HEK293 (cell line): ENCODE measurements at regions not wholly inside any gene's neighbourhood (a gene's known extent, or its start where the extent isn't known, plus 50 kb on each side); places are given as distances from the start of the nearest gene placed in this dataset.

ENCODE experiments used
- CTCF ChIA-PET: fragments of 350-600 bp; formaldehyde crosslinking; extraction: SDS; loops from one replicate; lab custom pipeline; 2021; ENCODE audit warnings: antibody characterized with exemption; lab: Yijun Ruan, JAX
- POLR2A ChIA-PET: fragments of 300-600 bp; formaldehyde crosslinking; extraction: SDS; loops from one replicate; lab custom pipeline; 2020; ENCODE audit warnings: antibody characterized with exemption, inconsistent platforms; lab: Yijun Ruan, JAX
- H3K27ac ChIP-seq: fragments of 200-500 bp; sonication (Bioruptor generic); 2 replicates; pipeline ENCODE4 v1.5.1; 2014; ENCODE audit warnings: low read depth, low read length, control low read depth, inconsistent platforms; ENCODE audit errors: extremely low read depth
- H3K36me3 ChIP-seq, 2 experiments: fragments of 200-500 bp in 1 of 2; sonication (Bioruptor generic) in 1 of 2; 1 replicate in 1 of 2; 2 replicates in 1 of 2; pipeline ENCODE4 v1.5.1; 2014 to 2017; ENCODE audit warnings: inconsistent platforms in 2 of 2, low read length in 2 of 2; ENCODE audit not compliant: control insufficient read depth in 2 of 2, insufficient read depth in 1 of 2
- H3K4me1 ChIP-seq: fragments of 200-500 bp; sonication (Bioruptor generic); 2 replicates; pipeline ENCODE4 v1.5.1; 2014; ENCODE audit warnings: mild to moderate bottlenecking, low read length, inconsistent platforms; ENCODE audit not compliant: control insufficient read depth, insufficient read depth
- H3K4me3 ChIP-seq: 2 replicates; pipeline ENCODE4 v1.5.1; 2011; ENCODE audit warnings: low read depth, mild to moderate bottlenecking, control low read depth, low read length, moderate library complexity
- H3K9me3 ChIP-seq: fragments of 200-500 bp; sonication (Bioruptor generic); 2 replicates; pipeline ENCODE4 v1.5.1; 2014; ENCODE audit warnings: low read depth, low read length, inconsistent platforms; ENCODE audit not compliant: control insufficient read depth, insufficient read depth
- FEZF1 ChIP-seq: fragments of 450-650 bp; formaldehyde crosslinking; IDR thresholded peaks from 2 replicates; pipeline ENCODE4 v1.5.1; 2016; ENCODE audit warnings: missing biosample characterization, missing genetic modification characterization
- GLI4 ChIP-seq: fragments of 450-650 bp; formaldehyde crosslinking; IDR thresholded peaks from 2 replicates; pipeline ENCODE4 v1.5.1; 2016; ENCODE audit warnings: missing biosample characterization, missing genetic modification characterization
- KLF9 ChIP-seq: fragments of 450-650 bp; formaldehyde crosslinking; IDR thresholded peaks from 2 replicates; pipeline ENCODE4 v1.5.1; 2016; ENCODE audit warnings: missing biosample characterization, missing genetic modification characterization, low read depth
- TCF7L2 ChIP-seq: IDR thresholded peaks from 2 replicates; pipeline ENCODE4 v1.6.1; 2011; ENCODE audit warnings: low read depth, mild to moderate bottlenecking, inconsistent platforms, low read length, moderate library complexity, borderline replicate concordance
- ZBTB7A ChIP-seq: fragments of 450-650 bp; formaldehyde crosslinking; IDR thresholded peaks from 2 replicates; pipeline ENCODE4 v1.5.1; 2016; ENCODE audit warnings: low read depth, missing biosample characterization, missing genetic modification characterization
- ZIC2 ChIP-seq: fragments of 450-650 bp; formaldehyde crosslinking; IDR thresholded peaks from 2 replicates; pipeline ENCODE4 v1.5.1; 2016; ENCODE audit warnings: missing biosample characterization, missing genetic modification characterization
- ZNF121 ChIP-seq: fragments of 450-650 bp; formaldehyde crosslinking; IDR thresholded peaks from 2 replicates; pipeline ENCODE4 v1.5.1; 2016; ENCODE audit warnings: missing biosample characterization, missing genetic modification characterization
- ZNF292 ChIP-seq: fragments of 450-650 bp; formaldehyde crosslinking; IDR thresholded peaks from 2 replicates; pipeline ENCODE4 v1.5.1; 2016; ENCODE audit warnings: low read depth, missing biosample characterization, missing genetic modification characterization, borderline replicate concordance
- ZNF560 ChIP-seq: fragments of 450-650 bp; formaldehyde crosslinking; IDR thresholded peaks from 2 replicates; pipeline ENCODE4 v1.5.1; 2017; ENCODE audit warnings: missing biosample characterization, missing genetic modification characterization, borderline replicate concordance
- ZNF664 ChIP-seq: fragments of 450-650 bp; formaldehyde crosslinking; IDR thresholded peaks from 2 replicates; pipeline ENCODE4 v1.5.1; 2016; ENCODE audit warnings: missing biosample characterization, missing genetic modification characterization
- ZNF670 ChIP-seq: fragments of 450-650 bp; formaldehyde crosslinking; IDR thresholded peaks from 2 replicates; pipeline ENCODE4 v1.5.1; 2016; ENCODE audit warnings: missing biosample characterization, missing genetic modification characterization, low read depth
- ZNF701 ChIP-seq: fragments of 450-650 bp; formaldehyde crosslinking; IDR thresholded peaks from 2 replicates; pipeline ENCODE4 v1.5.1; 2016; ENCODE audit warnings: missing biosample characterization, missing genetic modification characterization
- ZNF830 ChIP-seq: fragments of 450-650 bp; IDR thresholded peaks from 2 replicates; pipeline ENCODE4 v1.5.0; 2018; ENCODE audit warnings: missing biosample characterization, missing genetic modification characterization, low read depth, mild to moderate bottlenecking, moderate library complexity
- ZNF837 ChIP-seq: fragments of 450-650 bp; formaldehyde crosslinking; IDR thresholded peaks from 2 replicates; pipeline ENCODE4 v1.5.1; 2016; ENCODE audit warnings: missing biosample characterization, missing genetic modification characterization
- ZSCAN16 ChIP-seq: fragments of 450-650 bp; formaldehyde crosslinking; IDR thresholded peaks from 2 replicates; pipeline ENCODE4 v1.5.1; 2016; ENCODE audit warnings: missing biosample characterization, missing genetic modification characterization
- TF ChIP-seq, protein P1 (sequence below): fragments of 450-650 bp; formaldehyde crosslinking; IDR thresholded peaks from 2 replicates; pipeline ENCODE4 v1.5.1; 2017; ENCODE audit warnings: missing biosample characterization, missing genetic modification characterization
- TF ChIP-seq, protein P2 (sequence below): fragments of 450-650 bp; formaldehyde crosslinking; IDR thresholded peaks from 2 replicates; pipeline ENCODE4 v1.5.1; 2016; ENCODE audit warnings: missing biosample characterization, missing genetic modification characterization, low read depth
- TF ChIP-seq, protein P3 (sequence below): fragments of 450-650 bp; formaldehyde crosslinking; conservative IDR thresholded peaks from 2 replicates; pipeline ENCODE4 v1.5.1; 2016; ENCODE audit warnings: low read depth, missing biosample characterization, missing genetic modification characterization
- TF ChIP-seq, protein P4 (sequence below): fragments of 450-650 bp; formaldehyde crosslinking; IDR thresholded peaks from 2 replicates; pipeline ENCODE4 v1.5.1; 2017; ENCODE audit warnings: missing biosample characterization, missing genetic modification characterization
- TF ChIP-seq, protein P5 (sequence below): fragments of 450-650 bp; formaldehyde crosslinking; IDR thresholded peaks from 2 replicates; pipeline ENCODE4 v1.5.1; 2016; ENCODE audit warnings: missing biosample characterization, missing genetic modification characterization

DNA sequence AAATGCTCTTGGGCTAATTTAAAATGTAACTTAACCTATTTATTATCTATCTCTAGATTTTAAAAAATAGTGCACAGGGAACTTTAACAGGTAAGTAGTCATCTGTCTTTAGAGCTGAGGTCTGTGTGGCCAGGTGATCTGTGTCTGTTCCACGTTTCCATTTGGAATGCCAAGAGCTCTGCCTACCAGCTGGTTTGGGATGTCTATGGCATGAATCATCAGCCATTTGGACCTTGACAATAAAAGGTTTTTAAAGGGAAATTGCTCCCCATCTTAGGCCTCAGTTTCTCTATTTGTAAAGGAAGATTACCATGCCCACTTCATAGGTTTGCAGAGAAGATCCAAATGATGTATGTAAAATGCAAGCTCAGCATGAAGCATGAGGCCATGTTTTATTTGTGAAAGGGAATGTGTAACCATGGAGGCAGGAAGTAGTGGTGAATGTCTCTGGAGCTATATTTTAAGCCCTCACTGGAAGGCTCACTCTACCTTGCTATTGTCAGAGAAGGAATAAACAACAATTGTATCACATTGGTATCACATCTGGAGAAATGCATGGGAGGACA is 548.1 kb upstream of the LMCD1 start (continued):
- no peak for TF ChIP-seq ZNF670 (tag by site-specific recombination)
- TF ChIP-seq, protein P1, sequence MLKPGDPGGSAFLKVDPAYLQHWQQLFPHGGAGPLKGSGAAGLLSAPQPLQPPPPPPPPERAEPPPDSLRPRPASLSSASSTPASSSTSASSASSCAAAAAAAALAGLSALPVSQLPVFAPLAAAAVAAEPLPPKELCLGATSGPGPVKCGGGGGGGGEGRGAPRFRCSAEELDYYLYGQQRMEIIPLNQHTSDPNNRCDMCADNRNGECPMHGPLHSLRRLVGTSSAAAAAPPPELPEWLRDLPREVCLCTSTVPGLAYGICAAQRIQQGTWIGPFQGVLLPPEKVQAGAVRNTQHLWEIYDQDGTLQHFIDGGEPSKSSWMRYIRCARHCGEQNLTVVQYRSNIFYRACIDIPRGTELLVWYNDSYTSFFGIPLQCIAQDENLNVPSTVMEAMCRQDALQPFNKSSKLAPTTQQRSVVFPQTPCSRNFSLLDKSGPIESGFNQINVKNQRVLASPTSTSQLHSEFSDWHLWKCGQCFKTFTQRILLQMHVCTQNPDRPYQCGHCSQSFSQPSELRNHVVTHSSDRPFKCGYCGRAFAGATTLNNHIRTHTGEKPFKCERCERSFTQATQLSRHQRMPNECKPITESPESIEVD (tag by site-specific recombination): no peak
- no peak for TF ChIP-seq ZNF837 (tag by site-specific recombination)
- TF ChIP-seq ZIC2 (tag by site-specific recombination): no peak
- TF ChIP-seq, all 188 proteins: peak for 0

DNA sequence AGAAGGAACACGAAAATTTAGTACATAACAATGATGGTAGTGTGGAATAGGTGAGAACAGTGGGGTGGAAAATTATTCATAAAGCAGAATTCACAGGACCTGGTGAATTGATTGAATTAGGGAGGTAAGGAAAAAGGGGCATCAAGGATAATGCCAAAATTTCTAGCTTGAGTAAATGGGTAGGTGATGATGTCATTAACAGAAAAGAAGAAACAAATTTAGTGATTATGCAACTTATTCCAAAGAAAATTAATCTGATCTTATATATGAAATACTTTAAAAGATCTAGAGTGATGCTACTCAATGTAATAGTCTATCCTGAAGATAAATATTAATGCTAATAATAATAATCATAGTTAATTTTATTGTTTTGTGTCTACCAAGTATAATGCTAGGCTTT is 544.6 kb upstream of the LMCD1 start:
- POLR2A ChIA-PET: no interaction called here
- TF ChIP-seq, protein P2, sequence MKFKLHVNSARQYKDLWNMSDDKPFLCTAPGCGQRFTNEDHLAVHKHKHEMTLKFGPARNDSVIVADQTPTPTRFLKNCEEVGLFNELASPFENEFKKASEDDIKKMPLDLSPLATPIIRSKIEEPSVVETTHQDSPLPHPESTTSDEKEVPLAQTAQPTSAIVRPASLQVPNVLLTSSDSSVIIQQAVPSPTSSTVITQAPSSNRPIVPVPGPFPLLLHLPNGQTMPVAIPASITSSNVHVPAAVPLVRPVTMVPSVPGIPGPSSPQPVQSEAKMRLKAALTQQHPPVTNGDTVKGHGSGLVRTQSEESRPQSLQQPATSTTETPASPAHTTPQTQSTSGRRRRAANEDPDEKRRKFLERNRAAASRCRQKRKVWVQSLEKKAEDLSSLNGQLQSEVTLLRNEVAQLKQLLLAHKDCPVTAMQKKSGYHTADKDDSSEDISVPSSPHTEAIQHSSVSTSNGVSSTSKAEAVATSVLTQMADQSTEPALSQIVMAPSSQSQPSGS (tag by site-specific recombination): peak; percentile 51; the same call in 1 of the 2 replicates
- no peak for TF ChIP-seq ZNF121 (tag by site-specific recombination)
- TF ChIP-seq, all 188 proteins: peak for 1
- Histone ChIP-seq H3K27ac (no peak overlapping the region), H3K36me3 (no peaks in the 10 kb centered on the region), H3K4me3 (no peak overlapping the region), H3K9me3 (no peaks in the 10 kb centered on the region), H3K4me1 (no peaks in the 10 kb centered on the region)
- CTCF ChIA-PET: interaction anchor here (0.6 to 1.1 kb wide), 3 partner anchors 11 to 283 kb away, joined by 3 read pairs; no protein-coding TSS in a partner anchor

DNA sequence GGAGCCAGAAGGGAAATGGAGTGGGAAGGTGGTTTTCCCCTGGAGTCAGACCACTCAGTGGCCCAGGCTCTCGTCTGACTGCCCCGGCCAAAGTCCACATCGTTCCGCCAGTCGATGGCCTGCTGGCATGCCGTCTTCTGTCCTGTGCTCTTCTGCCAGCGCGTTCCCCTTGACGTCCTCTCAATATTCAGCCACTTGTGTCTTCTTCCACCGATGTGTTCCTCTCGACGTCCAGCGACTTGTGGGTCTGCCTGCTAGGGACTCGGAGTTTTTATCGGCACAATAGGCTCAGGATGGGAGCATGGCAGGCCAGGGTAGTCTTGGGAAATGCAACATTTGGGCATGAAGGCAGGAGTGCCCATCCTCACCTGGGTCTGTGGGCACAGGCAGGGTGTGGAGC is 542.5 kb upstream of the LMCD1 start:
- no peak overlapping the region for H3K27ac ChIP-seq
- TF ChIP-seq ZNF701 (tag by site-specific recombination) (no peak), FEZF1 (tag by site-specific recombination) (no peak), GLI4 (tag by site-specific recombination) (no peak), ZNF560 (tag by site-specific recombination) (no peak), ZNF292 (tag by site-specific recombination) (no peak)
- TF ChIP-seq, protein P3, sequence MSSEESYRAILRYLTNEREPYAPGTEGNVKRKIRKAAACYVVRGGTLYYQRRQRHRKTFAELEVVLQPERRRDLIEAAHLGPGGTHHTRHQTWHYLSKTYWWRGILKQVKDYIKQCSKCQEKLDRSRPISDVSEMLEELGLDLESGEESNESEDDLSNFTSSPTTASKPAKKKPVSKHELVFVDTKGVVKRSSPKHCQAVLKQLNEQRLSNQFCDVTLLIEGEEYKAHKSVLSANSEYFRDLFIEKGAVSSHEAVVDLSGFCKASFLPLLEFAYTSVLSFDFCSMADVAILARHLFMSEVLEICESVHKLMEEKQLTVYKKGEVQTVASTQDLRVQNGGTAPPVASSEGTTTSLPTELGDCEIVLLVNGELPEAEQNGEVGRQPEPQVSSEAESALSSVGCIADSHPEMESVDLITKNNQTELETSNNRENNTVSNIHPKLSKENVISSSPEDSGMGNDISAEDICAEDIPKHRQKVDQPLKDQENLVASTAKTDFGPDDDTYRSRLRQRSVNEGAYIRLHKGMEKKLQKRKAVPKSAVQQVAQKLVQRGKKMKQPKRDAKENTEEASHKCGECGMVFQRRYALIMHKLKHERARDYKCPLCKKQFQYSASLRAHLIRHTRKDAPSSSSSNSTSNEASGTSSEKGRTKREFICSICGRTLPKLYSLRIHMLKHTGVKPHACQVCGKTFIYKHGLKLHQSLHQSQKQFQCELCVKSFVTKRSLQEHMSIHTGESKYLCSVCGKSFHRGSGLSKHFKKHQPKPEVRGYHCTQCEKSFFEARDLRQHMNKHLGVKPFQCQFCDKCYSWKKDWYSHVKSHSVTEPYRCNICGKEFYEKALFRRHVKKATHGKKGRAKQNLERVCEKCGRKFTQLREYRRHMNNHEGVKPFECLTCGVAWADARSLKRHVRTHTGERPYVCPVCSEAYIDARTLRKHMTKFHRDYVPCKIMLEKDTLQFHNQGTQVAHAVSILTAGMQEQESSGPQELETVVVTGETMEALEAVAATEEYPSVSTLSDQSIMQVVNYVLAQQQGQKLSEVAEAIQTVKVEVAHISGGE (tag by site-specific recombination): no peak
- TF ChIP-seq, all 188 proteins: peak for 0
- POLR2A ChIA-PET: no interaction called here
- CTCF ChIA-PET: interaction anchor here (0.6 kb wide), 1 partner anchor 45 kb away, joined by 5 read pairs; no protein-coding TSS in a partner anchor
- H3K9me3 ChIP-seq: no peaks in the 10 kb centered on the region
- H3K36me3 ChIP-seq: no peaks in the 10 kb centered on the region
- no peak overlapping the region for H3K4me3 ChIP-seq
- H3K4me1 ChIP-seq: no peaks in the 10 kb centered on the region

DNA sequence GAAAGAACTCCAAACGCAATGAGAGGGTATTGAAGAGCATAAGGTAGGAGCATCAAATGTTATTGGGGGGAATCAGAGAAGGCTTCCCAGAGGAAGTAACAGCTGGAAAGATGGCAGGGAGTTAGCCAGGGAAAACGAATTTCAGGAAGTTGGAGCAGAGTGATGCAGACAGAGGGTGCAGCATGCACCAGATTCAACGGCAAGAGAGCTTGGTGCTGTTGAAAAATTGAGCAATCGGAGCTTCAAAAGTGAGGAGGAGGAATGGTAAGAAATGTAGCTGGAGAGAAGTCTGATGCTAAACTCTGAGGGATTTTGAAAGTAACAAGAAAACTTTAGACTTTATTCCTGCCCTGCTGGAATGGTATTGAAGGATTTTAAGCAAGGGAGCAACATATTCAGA is 541.0 kb upstream of the LMCD1 start:
- Histone ChIP-seq H3K36me3 (no peaks in the 10 kb centered on the region), H3K4me3 (no peak overlapping the region), H3K4me1 (no peaks in the 10 kb centered on the region), H3K9me3 (no peaks in the 10 kb centered on the region), H3K27ac (no peak overlapping the region)
- ChIA-PET POLR2A (no interaction called here), CTCF (interaction anchor here (0.7 kb wide), 1 partner anchor 20 kb away, joined by 3 read pairs; no protein-coding TSS in a partner anchor)
- no peak for TF ChIP-seq TCF7L2
- TF ChIP-seq ZNF830 (tag by site-specific recombination): no peak
- TF ChIP-seq, protein P4, sequence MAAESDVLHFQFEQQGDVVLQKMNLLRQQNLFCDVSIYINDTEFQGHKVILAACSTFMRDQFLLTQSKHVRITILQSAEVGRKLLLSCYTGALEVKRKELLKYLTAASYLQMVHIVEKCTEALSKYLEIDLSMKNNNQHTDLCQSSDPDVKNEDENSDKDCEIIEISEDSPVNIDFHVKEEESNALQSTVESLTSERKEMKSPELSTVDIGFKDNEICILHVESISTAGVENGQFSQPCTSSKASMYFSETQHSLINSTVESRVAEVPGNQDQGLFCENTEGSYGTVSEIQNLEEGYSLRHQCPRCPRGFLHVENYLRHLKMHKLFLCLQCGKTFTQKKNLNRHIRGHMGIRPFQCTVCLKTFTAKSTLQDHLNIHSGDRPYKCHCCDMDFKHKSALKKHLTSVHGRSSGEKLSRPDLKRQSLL (tag by site-specific recombination): no peak
- TF ChIP-seq ZSCAN16 (tag by site-specific recombination): no peak
- TF ChIP-seq ZNF664: no peak
- TF ChIP-seq, protein P5, sequence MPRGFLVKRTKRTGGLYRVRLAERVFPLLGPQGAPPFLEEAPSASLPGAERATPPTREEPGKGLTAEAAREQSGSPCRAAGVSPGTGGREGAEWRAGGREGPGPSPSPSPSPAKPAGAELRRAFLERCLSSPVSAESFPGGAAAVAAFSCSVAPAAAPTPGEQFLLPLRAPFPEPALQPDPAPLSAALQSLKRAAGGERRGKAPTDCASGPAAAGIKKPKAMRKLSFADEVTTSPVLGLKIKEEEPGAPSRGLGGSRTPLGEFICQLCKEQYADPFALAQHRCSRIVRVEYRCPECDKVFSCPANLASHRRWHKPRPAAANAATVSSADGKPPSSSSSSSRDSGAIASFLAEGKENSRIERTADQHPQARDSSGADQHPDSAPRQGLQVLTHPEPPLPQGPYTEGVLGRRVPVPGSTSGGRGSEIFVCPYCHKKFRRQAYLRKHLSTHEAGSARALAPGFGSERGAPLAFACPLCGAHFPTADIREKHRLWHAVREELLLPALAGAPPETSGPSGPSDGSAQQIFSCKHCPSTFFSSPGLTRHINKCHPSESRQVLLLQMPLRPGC: no peak
- no peak for TF ChIP-seq KLF9
- no peak for TF ChIP-seq ZBTB7A
